Endothelial cell of umbilical vein (primary cell): ENCODE measurements at regions not wholly inside any gene's neighbourhood (a gene's known extent, or its start where the extent isn't known, plus 50 kb on each side); places are given as distances from the start of the nearest gene placed in this dataset.

ENCODE experiments used
- BruUV-seq: library from RNA; stranded (reverse); fragments of 400-500 nt; replicated peaks from 2 replicates; lab custom pipeline; 2021; lab: Mats Ljungman, UMichigan
- CTCF ChIA-PET: fragments of 300-600, 350-600 bp; sonication (Branson Sonifier 250); formaldehyde crosslinking; loops from one replicate; lab custom pipeline; 2021; ENCODE audit warnings: antibody characterized with exemption, inconsistent platforms; lab: Charles Lee
- POLR2A ChIA-PET: fragments of 300-600, 350-600 bp; sonication (Branson Sonifier 250); formaldehyde crosslinking; loops from one replicate; lab custom pipeline; 2021; ENCODE audit warnings: antibody characterized with exemption, inconsistent platforms; lab: Charles Lee
- DNase-seq: peaks from one replicate; pipeline ENCODE4 v3.0.0-alpha.2; 2011; ENCODE audit warnings: low read depth, low spot score
- FAIRE-seq: peaks from 2 replicates; lab custom pipeline; 2011; peaks lifted over from hg19 to GRCh38; lab: Jason Lieb, UNC
- H2AFZ ChIP-seq: 2 replicates; pipeline ENCODE4 v1.6.0; 2012; ENCODE audit warnings: low read depth, low read length, control low read depth, inconsistent platforms
- H3K27ac ChIP-seq: 2 replicates; pipeline ENCODE4 v1.5.1; 2011; ENCODE audit warnings: low read depth, mild to moderate bottlenecking, control low read depth, low read length, moderate library complexity; ENCODE audit not compliant: insufficient read depth
- H3K27me3 ChIP-seq, 2 experiments: 2 replicates each; pipeline versions ENCODE4 v1.6.0 to v1.6.1; 2011; ENCODE audit warnings: low read length in 2 of 2, mixed read lengths in 1 of 2; ENCODE audit not compliant: control insufficient read depth in 2 of 2, insufficient read depth in 2 of 2
- H3K36me3 ChIP-seq, 2 experiments: 2 replicates in 1 of 2; 3 replicates in 1 of 2; pipeline ENCODE4 v1.5.1; 2011; ENCODE audit warnings: low read length in 2 of 2, mild to moderate bottlenecking in 1 of 2, moderate library complexity in 1 of 2; ENCODE audit not compliant: control insufficient read depth in 2 of 2, insufficient read depth in 2 of 2; ENCODE audit errors: extremely low read depth in 1 of 2
- H3K4me1 ChIP-seq: 3 replicates; pipeline ENCODE4 v1.5.1; 2011; ENCODE audit warnings: mild to moderate bottlenecking, low read length; ENCODE audit not compliant: control insufficient read depth, insufficient read depth; ENCODE audit errors: extremely low read depth
- H3K4me2 ChIP-seq: 2 replicates; pipeline ENCODE4 v1.6.1; 2011; ENCODE audit warnings: low read length, control low read depth, mixed read lengths; ENCODE audit not compliant: insufficient read depth
- H3K4me3 ChIP-seq, 3 experiments: fragments of 200-600 bp in 1 of 3; sonication (generic), shearing (Covaris generic) in 1 of 3; replicated peaks in 1 of 3; 2 replicates each; pipeline ENCODE4 v1.5.1; 2011 to 2016; ENCODE audit warnings: control low read depth in 3 of 3, low read length in 3 of 3, mild to moderate bottlenecking in 2 of 3, inconsistent platforms in 1 of 3, low read depth in 1 of 3, moderate library complexity in 1 of 3; ENCODE audit not compliant: insufficient read depth in 1 of 3
- H3K79me2 ChIP-seq: 2 replicates; pipeline ENCODE4 v1.6.0; 2012; ENCODE audit warnings: low read length, inconsistent platforms; ENCODE audit not compliant: control insufficient read depth, insufficient read depth
- H3K9ac ChIP-seq: replicated peaks from 2 replicates; pipeline ENCODE3; 2011; ENCODE audit warnings: low read length, control low read depth; ENCODE audit not compliant: insufficient read depth; ENCODE audit errors: extremely low read depth
- H3K9me1 ChIP-seq: replicated peaks from 3 replicates; pipeline ENCODE4 v1.6.0; 2011; ENCODE audit warnings: mild to moderate bottlenecking, low read length; ENCODE audit not compliant: control insufficient read depth, insufficient read depth; ENCODE audit errors: extremely low read depth
- H3K9me3 ChIP-seq: replicated peaks from 2 replicates; pipeline ENCODE4 v1.5.1; 2012; ENCODE audit warnings: low read length, inconsistent platforms; ENCODE audit not compliant: control insufficient read depth, insufficient read depth
- H4K20me1 ChIP-seq: replicated peaks from 2 replicates; pipeline ENCODE3; 2011; ENCODE audit warnings: mild to moderate bottlenecking, low read length; ENCODE audit not compliant: control insufficient read depth, insufficient read depth; ENCODE audit errors: extremely low read depth
- CTCF ChIP-seq, 2 donors: IDR thresholded peaks; 1 replicate in 1 of 2; 2 replicates in 1 of 2; pipeline ENCODE4 v1.5.1; 2011; ENCODE audit warnings: low read length in 2 of 2, mild to moderate bottlenecking in 2 of 2, moderate library complexity in 2 of 2, control low read depth in 1 of 2, inconsistent platforms in 1 of 2, low read depth in 1 of 2; ENCODE audit not compliant: insufficient read depth in 1 of 2; ENCODE audit errors: extremely low read depth in 1 of 2
- EZH2 ChIP-seq: IDR thresholded peaks from 2 replicates; pipeline ENCODE4 v1.6.1; 2012; ENCODE audit warnings: borderline replicate concordance, low read depth, mild to moderate bottlenecking, moderate library complexity, low read length, inconsistent platforms; ENCODE audit not compliant: severe bottlenecking
- FOS ChIP-seq: IDR thresholded peaks from 2 replicates; pipeline ENCODE4 v1.6.1; 2011; ENCODE audit warnings: mild to moderate bottlenecking, low read length, moderate library complexity, borderline replicate concordance; ENCODE audit not compliant: insufficient read depth
- GATA2 ChIP-seq: IDR thresholded peaks from 2 replicates; pipeline ENCODE4 v1.7.0; 2011; ENCODE audit warnings: low read depth, mild to moderate bottlenecking, moderate library complexity, mixed read lengths, low read length; ENCODE audit not compliant: insufficient read length, insufficient read depth
- JUN ChIP-seq: IDR thresholded peaks from 2 replicates; pipeline ENCODE4 v1.6.1; 2011; ENCODE audit warnings: borderline replicate concordance, low read depth; ENCODE audit not compliant: insufficient read length, insufficient read depth
- MAX ChIP-seq: IDR thresholded peaks from 2 replicates; pipeline ENCODE4 v1.6.1; 2011; ENCODE audit not compliant: insufficient read depth, insufficient read length
- MYC ChIP-seq: IDR thresholded peaks from one replicate; pipeline ENCODE4 v1.6.1; 2011; ENCODE audit warnings: mild to moderate bottlenecking, low read depth, low read length
- POLR2A ChIP-seq: IDR thresholded peaks from 2 replicates; pipeline ENCODE4 v1.6.1; 2012; ENCODE audit warnings: low read depth, mild to moderate bottlenecking, control low read depth, low read length
- POLR2AphosphoS5 ChIP-seq: IDR thresholded peaks from 2 replicates; pipeline ENCODE4 v1.6.1; 2012; ENCODE audit warnings: low read depth, mild to moderate bottlenecking, control low read depth, low read length, moderate library complexity; ENCODE audit not compliant: insufficient read depth
- dilution Hi-C: fragments of 300-500 bp; cut with MboI; formaldehyde crosslinking; loops from one replicate; pipeline ENCODE4 v1.15.0; 2019; ENCODE audit warnings: low sequenced_read_pairs; ENCODE audit not compliant: extremely low pct_ligation_motif_present
- intact Hi-C: fragments of 100-400 bp; cut with micrococcal nuclease; formaldehyde crosslinking; loops from one replicate; pipeline ENCODE4 v1.10.0; 2022

GRCh38 chr2:52495816-52496215, 1271.8 kb upstream of the CHAC2 start:
- no peaks in the 10 kb centered on the region for H3K27me3 ChIP-seq
- no peaks in the 10 kb centered on the region for H3K9me1 ChIP-seq
- H3K4me2 ChIP-seq = no peak overlapping the region
- no peak overlapping the region for H2AFZ ChIP-seq
- no peak overlapping the region for H3K9ac ChIP-seq
- H3K4me1 ChIP-seq = no peaks in the 10 kb centered on the region
- H3K36me3 ChIP-seq = no peaks in the 10 kb centered on the region
- DNase-seq (no peak), FAIRE-seq (no peak)
- no peaks in the 10 kb centered on the region for H4K20me1 ChIP-seq
- no peak overlapping the region for H3K4me3 ChIP-seq
- CTCF ChIA-PET = no interaction called here
- dilution Hi-C loops = no loop called here
- no TSS peak for BruUV-seq
- no peak overlapping the region for H3K27ac ChIP-seq
- H3K9me3 ChIP-seq = no peaks in the 10 kb centered on the region
- intact Hi-C loops = no loop called here
- POLR2A ChIA-PET = no interaction called here
- TF ChIP-seq CTCF (IDR thresholded peaks at IDR 0.05; ENCODE audit: extremely low read depth in 1 of 2, insufficient read depth in 1 of 2, low read depth in 1 of 2, low read length in 2 of 2) (no peak), JUN (no peak), EZH2 (no peak), FOS (no peak), MYC (no peak), MAX (no peak)
- H3K79me2 ChIP-seq = no peaks in the 10 kb centered on the region

- no peak for FAIRE-seq
- POLR2A ChIA-PET = no interaction called here
- CTCF ChIA-PET = no interaction called here
Observed at GRCh38 chr2:52477166-52477565, 1290.4 kb upstream of the CHAC2 start.

More at GRCh38 chr2:52477166-52477565, 1290.4 kb upstream of the CHAC2 start:
- H3K4me2 ChIP-seq = no peak overlapping the region
- no peaks in the 10 kb centered on the region for H3K4me1 ChIP-seq
- no peak overlapping the region for H3K9ac ChIP-seq
- intact Hi-C loops (no loop called here), dilution Hi-C loops (no loop called here)
- BruUV-seq = no TSS peak
- no peaks in the 10 kb centered on the region for H3K27me3 ChIP-seq
- H3K36me3 ChIP-seq = no peaks in the 10 kb centered on the region
- no peaks in the 10 kb centered on the region for H3K9me3 ChIP-seq
- H4K20me1 ChIP-seq = no peaks in the 10 kb centered on the region
- no peak overlapping the region for H2AFZ ChIP-seq
- no peaks in the 10 kb centered on the region for H3K9me1 ChIP-seq
- no peak overlapping the region for H3K27ac ChIP-seq
- no peak for TF ChIP-seq MAX
- no peak for TF ChIP-seq GATA2
- no peak for TF ChIP-seq FOS
- TF ChIP-seq EZH2 = no peak
- TF ChIP-seq MYC = no peak
- TF ChIP-seq CTCF (IDR thresholded peaks at IDR 0.05; ENCODE audit: extremely low read depth in 1 of 2, insufficient read depth in 1 of 2, low read depth in 1 of 2, low read length in 2 of 2) = no peak
- no peak for TF ChIP-seq JUN
- no peak for TF ChIP-seq POLR2A
- TF ChIP-seq POLR2AphosphoS5 = no peak
- H3K79me2 ChIP-seq = no peaks in the 10 kb centered on the region
- no peak overlapping the region for H3K4me3 ChIP-seq
- no peak for DNase-seq
